HG03097 (cell line): ENCODE measurements at regions not wholly inside any gene's neighbourhood (a gene's known extent, or its start where the extent isn't known, plus 50 kb on each side); places are given as distances from the start of the nearest gene placed in this dataset.
"Not testable (repeated sequence)": the region's sequence is repeated elsewhere in the genome, so short reads cannot be mapped to it uniquely, and the experiment has no call there.

ENCODE experiments used
- ATAC-seq: cut with Tn5 transposase; IDR thresholded peaks from one replicate; pipeline ENCODE4 v1.9.1; 2021; ENCODE audit not compliant: unreplicated experiment, low FRiP score

DNA sequence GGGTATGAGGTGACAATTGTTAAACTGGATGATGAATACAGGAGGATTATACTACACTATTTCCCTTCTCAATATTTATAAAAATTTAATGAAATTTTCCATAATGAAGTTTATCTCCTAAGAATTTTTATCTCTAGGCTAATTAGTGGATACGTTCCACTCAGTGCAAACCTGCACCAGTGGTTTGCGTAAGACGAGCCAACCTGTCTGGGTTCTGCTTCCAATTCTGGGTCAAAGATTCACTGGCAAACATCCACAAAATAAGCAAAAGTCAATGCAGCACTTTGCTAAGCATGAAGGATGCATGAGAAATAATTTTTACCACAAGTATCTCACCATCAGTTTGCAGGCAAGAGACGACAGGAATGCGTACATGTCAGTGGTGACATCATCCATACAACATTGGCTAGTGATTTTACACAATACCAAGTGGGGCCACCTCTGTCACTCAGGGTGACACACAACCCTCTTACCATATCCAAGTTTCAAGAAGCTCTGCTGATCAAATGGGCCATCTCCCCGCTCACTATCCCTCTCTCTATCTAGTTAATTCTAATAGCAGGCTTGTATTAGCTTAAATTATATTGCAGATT is 51.7 kb downstream of the FAM50B start:
- no peak for ATAC-seq

- ATAC-seq: no peak
Measured at GRCh38 chr6:3902871-3903648, 53.9 kb downstream of the FAM50B start.

- no peak for ATAC-seq
Measured at GRCh38 chr6:3904518-3904917, 55.3 kb downstream of the FAM50B start.

DNA sequence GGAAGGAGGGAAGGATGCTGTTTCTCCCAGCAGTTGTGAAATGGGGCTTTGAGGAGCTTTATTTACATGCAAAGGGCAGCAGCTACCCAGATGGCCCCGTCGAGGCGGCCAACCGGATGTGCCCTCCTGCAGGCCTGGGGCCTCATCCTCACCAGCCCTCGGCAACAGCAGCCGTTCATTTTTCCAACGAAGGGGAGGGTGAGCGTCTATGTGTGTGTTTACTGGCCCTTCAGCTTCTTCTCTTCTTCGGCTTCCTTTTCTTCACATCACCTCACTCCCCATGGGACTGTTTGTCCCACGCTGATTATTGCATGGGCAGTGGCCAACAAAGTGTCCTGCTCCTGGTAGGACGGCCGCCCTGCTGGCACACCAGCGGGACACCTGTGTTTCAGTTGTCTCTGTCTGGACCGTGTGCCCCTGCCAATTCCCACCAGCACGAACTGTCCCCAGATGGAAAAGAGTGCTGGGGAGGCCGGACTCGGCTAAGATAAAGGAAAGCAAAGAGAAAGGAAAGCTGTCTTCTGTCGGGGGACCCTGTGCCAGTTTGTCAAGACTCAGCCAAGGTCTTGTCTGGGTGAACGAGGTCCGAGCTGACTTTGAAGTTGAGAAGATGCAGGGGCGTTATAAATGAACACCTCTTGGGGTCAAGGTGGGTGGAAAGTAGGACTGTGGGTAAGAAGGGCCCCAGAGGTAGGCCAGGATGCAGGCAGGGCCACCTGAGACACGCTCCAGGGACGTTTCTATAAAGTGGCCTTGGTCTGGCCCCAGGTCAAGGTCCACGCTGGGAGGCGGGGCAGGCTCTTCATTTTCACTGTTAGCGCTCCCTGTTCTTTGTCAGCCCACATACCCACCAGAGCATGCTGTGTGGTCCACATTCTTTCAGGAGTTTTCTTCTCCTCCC is 57.0 kb downstream of the FAM50B start:
- ATAC-seq: no peak

GRCh38 chr6:3906846-3907151 is 57.6 kb downstream of the FAM50B start:
- no peak for ATAC-seq

- ATAC-seq: no peak
Measured at GRCh38 chr6:3908223-3908622, 59.0 kb downstream of the FAM50B start.

DNA sequence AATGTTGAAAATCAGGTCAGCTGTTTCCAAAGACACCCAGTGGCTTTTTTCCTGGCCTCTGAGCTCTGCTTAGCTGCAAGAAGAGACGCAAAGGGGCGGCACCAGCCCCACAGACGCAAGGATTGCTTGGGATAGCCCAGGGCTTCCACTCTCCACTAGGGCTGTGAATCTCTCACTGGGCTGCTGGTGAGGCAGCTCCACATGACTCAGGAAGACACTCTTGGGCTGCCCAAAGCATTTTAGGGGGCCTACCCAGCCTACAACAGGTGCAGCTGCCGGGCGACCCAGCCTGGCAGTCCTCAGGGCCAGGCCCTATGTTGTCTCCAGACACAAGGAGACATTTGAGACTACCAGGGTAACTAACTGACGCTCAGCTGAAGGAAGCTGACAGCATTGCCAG is 59.8 kb downstream of the FAM50B start:
- no peak for ATAC-seq

DNA sequence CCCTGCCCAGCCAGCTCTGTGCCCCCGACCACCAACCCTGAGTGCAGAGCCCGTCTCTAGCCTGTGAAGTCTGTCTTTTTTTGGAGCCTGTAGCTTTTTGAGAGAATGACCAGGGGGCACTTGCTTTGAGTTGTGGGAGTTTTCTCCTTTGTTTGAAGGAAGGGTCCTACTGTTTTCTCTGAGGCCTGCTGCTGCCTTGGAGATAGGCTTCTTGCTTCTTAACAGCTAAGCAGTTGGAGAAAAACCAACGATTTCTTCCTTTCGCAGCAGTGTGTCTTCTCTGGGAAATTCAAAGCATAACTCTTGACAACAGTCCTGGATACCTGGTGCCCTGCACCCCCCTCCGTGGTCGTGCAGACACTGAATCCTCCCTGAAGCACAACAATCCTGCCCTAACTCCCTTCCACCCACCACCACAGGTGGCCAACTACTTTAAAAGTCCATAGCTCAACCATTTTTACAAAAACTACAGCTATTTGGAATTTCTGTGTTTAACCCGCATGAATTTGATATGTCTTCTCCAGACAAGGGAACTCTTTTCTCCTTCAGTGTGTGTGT is 61.0 kb downstream of the FAM50B start:
- no peak for ATAC-seq

GRCh38 chr6:3911130-3911529 is 62.0 kb downstream of the FAM50B start:
- ATAC-seq: no peak

GRCh38 chr6:3911614-3912336 is 62.6 kb downstream of the FAM50B start:
- no peak for ATAC-seq

GRCh38 chr6:3912361-3913076 is 63.3 kb downstream of the FAM50B start:
- ATAC-seq: no peak

GRCh38 chr6:3913077-3913957 is 64.1 kb downstream of the FAM50B start:
- ATAC-seq: no peak

- no peak for ATAC-seq
Measured at GRCh38 chr6:3913958-3914337, 64.8 kb downstream of the FAM50B start.

GRCh38 chr6:3915076-3915791 is 66.1 kb downstream of the FAM50B start:
- ATAC-seq: no peak

- ATAC-seq: no peak
Measured at GRCh38 chr6:3916211-3916610, 67.0 kb downstream of the FAM50B start.

GRCh38 chr6:3916749-3917148 is 67.6 kb downstream of the FAM50B start:
- not testable (repeated sequence) for ATAC-seq

DNA sequence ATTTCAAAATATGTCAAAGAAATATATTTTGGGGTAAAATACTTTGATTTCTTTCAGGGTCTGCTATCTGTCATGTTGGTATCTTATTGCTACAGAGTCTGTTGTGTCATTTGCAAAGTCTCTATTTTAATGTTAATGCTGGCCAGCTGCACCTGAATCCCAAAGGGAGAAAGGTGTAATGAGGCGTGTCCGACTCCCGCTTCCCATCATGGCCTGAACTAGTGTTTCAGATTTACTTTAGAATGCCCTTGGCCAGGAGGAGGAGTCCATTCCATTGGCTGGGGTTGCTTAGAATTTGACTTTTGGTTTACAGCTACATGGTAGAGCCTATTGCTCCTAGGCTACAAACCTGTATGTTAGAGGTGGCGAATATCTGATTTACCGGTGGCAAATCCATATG is 69.3 kb downstream of the FAM50B start:
- no peak for ATAC-seq

DNA sequence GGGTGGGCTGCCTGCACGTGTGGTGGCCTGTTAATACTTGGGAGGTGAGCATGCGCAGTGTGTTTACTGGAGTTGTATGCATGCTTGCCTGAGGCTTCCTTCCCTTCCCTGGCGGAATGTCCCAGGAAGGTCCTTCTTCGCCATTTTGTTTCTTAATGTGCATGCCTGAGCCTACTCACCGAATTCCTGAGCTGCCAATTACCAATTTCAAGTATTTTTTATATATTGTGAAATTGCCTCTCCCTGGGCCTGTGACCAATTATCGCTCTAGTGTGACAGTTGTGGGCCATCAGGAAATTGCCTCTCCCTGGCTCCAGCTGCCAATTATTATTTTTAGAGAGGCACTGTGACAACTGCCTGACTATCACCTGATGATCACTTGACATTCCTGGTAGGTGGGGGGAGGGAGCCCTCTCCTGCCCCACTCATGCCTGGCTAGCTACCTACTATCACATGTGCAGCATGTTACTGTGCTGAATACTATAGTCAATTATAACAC is 70.0 kb downstream of the FAM50B start:
- no peak for ATAC-seq
